Activated CD4-positive, alpha-beta memory T cell treated with anti-CD3 and anti-CD28 coated beads, Interleukin-2, amount 10 ng/mL, durations not matched to agents 7 days and 5 days (primary cell): ENCODE measurements at regions not wholly inside any gene's neighbourhood (a gene's known extent, or its start where the extent isn't known, plus 50 kb on each side); places are given as distances from the start of the nearest gene placed in this dataset.

Source experiments
- CTCF ChIA-PET: fragments of 350-600 bp; sonication (Branson Sonifier 250); formaldehyde crosslinking; loops from one replicate; lab custom pipeline; 2021; ENCODE audit warnings: antibody characterized with exemption, inconsistent platforms; lab: Charles Lee
- POLR2A ChIA-PET: fragments of 350-600 bp; sonication (Branson Sonifier 250); formaldehyde crosslinking; loops from one replicate; lab custom pipeline; 2021; ENCODE audit warnings: antibody characterized with exemption; lab: Charles Lee
- DNase-seq: peaks from one replicate; pipeline ENCODE4 v3.0.0-alpha.2; 2020
- H3K27ac Mint-ChIP-seq: one replicate; pipeline ENCODE4 v1.8.0; 2021; ENCODE audit warnings: mild to moderate bottlenecking, mixed read lengths
- H3K27me3 Mint-ChIP-seq: one replicate; pipeline ENCODE4 v1.8.0; 2021; ENCODE audit warnings: mixed read lengths
- H3K36me3 Mint-ChIP-seq: one replicate; pipeline ENCODE4 v1.8.0; 2021; ENCODE audit warnings: low read depth, mixed read lengths
- H3K4me1 Mint-ChIP-seq: one replicate; pipeline ENCODE4 v1.8.0; 2021; ENCODE audit warnings: mixed read lengths
- H3K4me3 Mint-ChIP-seq: one replicate; pipeline ENCODE4 v1.8.0; 2021; ENCODE audit warnings: mild to moderate bottlenecking, mixed read lengths
- H3K9me3 Mint-ChIP-seq: one replicate; pipeline ENCODE4 v1.8.0; 2021; ENCODE audit warnings: mixed read lengths

DNA sequence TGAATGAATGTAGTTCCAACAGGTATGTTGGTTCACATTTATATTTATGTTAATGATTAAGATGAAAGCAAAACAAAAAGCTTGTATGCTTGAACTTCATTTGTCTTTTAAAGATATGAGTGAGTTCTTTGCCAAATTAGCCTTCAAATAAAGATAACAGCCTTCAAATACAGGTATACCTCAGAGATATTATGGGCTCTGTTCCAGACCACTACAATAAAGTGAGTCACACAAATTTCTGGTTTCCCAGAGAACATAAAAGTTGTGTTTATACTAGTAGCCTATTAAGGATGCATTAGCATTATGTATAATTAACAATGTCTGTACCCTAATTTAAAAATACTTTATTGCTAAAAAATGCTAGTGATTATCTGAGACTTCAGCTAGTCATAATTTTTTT lies 245.3 kb upstream of the MAN1A1 start:
- no peak overlapping the region for H3K4me3 Mint-ChIP-seq
- H3K27ac Mint-ChIP-seq, result no peak overlapping the region
- DNase-seq, result no peak
- H3K4me1 Mint-ChIP-seq, result no peaks in the 10 kb centered on the region
- ChIA-PET POLR2A (no interaction called here), CTCF (no interaction called here)
- no peaks in the 10 kb centered on the region for H3K36me3 Mint-ChIP-seq
- no peaks in the 10 kb centered on the region for H3K9me3 Mint-ChIP-seq
- peaks cover 6% of the 10 kb centered on the region for H3K27me3 Mint-ChIP-seq

DNA sequence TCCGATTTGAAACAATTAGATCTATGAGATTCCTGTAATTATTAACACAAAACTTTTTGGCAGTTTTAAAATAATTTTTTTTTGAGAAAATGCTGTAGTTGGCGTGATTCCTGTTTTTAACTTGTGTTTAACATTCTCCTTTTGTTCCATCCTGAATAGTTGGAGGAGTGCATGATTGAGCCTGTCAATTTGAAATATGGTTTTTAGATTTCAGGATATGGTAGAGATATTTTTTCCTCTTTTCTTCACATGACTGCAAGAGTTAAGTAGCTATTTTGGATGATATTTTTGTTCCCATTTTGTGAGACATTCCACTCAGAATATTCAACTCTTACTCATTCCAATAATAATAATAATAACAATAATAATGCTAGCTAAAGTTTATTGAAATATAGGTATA lies 241.7 kb upstream of the MAN1A1 start:
- H3K27me3 Mint-ChIP-seq, result peaks cover 13% of the 10 kb centered on the region
- no peak overlapping the region for H3K27ac Mint-ChIP-seq
- H3K4me3 Mint-ChIP-seq, result no peak overlapping the region
- no peak for DNase-seq
- no peaks in the 10 kb centered on the region for H3K4me1 Mint-ChIP-seq
- H3K9me3 Mint-ChIP-seq, result no peaks in the 10 kb centered on the region
- CTCF ChIA-PET, result interaction anchor here (0.7 kb wide), 1 partner anchor 458 kb away, joined by 3 read pairs; no protein-coding TSS in a partner anchor
- no peaks in the 10 kb centered on the region for H3K36me3 Mint-ChIP-seq
- POLR2A ChIA-PET, result no interaction called here

DNA sequence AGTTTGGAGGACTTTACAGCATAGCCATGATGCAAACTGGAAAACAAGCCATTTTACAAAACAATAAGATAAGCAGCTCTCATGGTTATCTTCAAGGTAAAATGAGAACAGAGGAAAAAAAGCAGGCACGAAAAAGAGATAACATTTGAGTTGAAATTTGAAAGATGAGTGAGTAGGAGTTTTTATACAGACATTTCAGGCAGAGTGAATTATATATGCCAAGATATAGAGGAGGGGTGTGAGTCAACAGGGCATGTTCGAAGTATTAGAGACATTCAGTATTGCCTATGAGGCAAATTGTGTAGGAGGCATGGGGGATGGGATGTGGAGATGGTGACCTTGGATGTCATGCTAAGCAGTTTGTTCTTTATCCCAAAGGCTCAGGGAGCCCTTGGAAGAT lies 240.5 kb upstream of the MAN1A1 start:
- ChIA-PET CTCF (no interaction called here), POLR2A (no interaction called here)
- DNase-seq, result no peak
- peaks cover 10% of the 10 kb centered on the region for H3K27me3 Mint-ChIP-seq
- H3K27ac Mint-ChIP-seq, result no peak overlapping the region
- H3K36me3 Mint-ChIP-seq, result no peaks in the 10 kb centered on the region
- no peaks in the 10 kb centered on the region for H3K4me1 Mint-ChIP-seq
- no peaks in the 10 kb centered on the region for H3K9me3 Mint-ChIP-seq
- H3K4me3 Mint-ChIP-seq, result no peak overlapping the region

DNA sequence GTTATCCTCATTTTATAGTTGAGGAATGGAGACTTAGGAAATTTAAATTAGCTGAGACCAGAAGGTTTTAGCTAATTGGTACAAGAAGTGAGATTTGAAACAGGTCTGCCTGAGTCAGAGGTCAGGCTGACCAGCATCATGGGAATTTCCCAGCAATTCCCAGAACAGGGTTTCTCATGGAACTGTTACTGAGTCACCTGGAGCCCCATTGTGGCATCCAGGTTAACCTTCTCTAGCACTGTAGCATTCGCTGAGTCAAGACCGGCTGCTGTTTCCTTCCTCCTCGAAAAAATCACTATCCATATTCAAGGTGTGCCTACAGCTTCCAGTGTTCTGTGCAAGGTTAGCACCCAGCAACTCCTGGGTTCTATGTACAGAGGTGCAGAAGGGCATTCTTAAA lies 238.0 kb upstream of the MAN1A1 start:
- H3K27me3 Mint-ChIP-seq, result peaks cover 10% of the 10 kb centered on the region
- H3K4me1 Mint-ChIP-seq, result no peaks in the 10 kb centered on the region
- CTCF ChIA-PET, result no interaction called here
- no peak for DNase-seq
- H3K27ac Mint-ChIP-seq, result no peak overlapping the region
- POLR2A ChIA-PET, result no interaction called here
- no peaks in the 10 kb centered on the region for H3K9me3 Mint-ChIP-seq
- H3K4me3 Mint-ChIP-seq, result no peak overlapping the region
- H3K36me3 Mint-ChIP-seq, result no peaks in the 10 kb centered on the region

DNA sequence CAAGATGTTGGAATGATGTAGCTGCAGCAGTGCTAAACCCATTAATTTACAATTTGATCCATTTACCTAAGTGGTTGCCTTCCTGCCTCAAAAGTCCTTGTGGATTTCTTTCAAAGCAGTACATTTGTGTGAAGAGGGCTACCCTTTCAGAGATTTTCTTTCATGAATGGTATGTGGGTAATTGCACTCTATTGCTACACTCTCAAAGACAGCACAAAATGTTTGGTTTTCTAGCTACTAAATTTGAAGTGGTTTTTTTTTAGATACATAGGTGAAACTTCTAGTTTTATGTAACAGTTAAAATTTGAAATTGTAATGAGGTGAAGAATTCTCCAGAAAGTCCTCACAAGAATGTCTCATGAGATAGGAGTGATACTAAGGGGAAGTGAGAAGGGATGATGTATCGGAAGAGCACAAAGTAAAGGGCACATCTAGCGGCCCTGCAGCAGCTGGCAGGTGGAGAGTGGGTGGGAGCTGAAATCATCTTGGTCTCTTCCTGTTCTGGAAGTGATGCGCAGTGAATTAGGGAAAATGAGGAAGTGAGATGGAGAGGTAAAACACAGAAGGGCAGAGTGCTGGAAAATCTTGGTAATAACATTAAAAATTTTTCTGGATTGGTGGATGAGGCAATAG lies 236.8 kb upstream of the MAN1A1 start:
- no peak overlapping the region for H3K4me3 Mint-ChIP-seq
- no peaks in the 10 kb centered on the region for H3K9me3 Mint-ChIP-seq
- no peaks in the 10 kb centered on the region for H3K36me3 Mint-ChIP-seq
- ChIA-PET POLR2A (no interaction called here), CTCF (no interaction called here)
- H3K27ac Mint-ChIP-seq, result no peak overlapping the region
- H3K27me3 Mint-ChIP-seq, result peaks cover 10% of the 10 kb centered on the region
- DNase-seq, result no peak
- no peaks in the 10 kb centered on the region for H3K4me1 Mint-ChIP-seq

DNA sequence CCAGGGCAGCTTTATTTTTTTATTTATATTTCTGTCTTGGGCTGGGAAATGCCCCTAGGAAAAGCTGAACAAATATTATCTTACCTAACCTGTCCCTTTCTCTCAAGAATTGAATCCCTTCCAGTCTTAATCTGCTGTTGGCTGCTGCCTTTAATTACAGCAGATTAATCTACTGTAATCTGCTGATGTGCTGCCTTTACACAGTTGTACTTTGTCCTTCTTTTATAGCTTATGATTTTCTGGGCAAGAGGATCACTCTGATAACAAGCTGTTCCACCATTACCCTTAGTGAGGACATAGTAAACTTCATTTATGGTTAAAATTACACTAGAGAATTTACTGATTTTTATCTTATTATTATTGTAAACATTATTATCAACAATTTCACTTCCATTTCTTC lies 234.5 kb upstream of the MAN1A1 start:
- H3K27me3 Mint-ChIP-seq, result peaks cover 6% of the 10 kb centered on the region
- no peak for DNase-seq
- H3K36me3 Mint-ChIP-seq, result no peaks in the 10 kb centered on the region
- no peaks in the 10 kb centered on the region for H3K9me3 Mint-ChIP-seq
- CTCF ChIA-PET, result interaction anchor here (0.7 kb wide), 1 partner anchor 9 kb away, joined by 3 read pairs; no protein-coding TSS in a partner anchor
- POLR2A ChIA-PET, result no interaction called here
- no peak overlapping the region for H3K4me3 Mint-ChIP-seq
- H3K27ac Mint-ChIP-seq, result no peak overlapping the region
- H3K4me1 Mint-ChIP-seq, result no peaks in the 10 kb centered on the region

DNA sequence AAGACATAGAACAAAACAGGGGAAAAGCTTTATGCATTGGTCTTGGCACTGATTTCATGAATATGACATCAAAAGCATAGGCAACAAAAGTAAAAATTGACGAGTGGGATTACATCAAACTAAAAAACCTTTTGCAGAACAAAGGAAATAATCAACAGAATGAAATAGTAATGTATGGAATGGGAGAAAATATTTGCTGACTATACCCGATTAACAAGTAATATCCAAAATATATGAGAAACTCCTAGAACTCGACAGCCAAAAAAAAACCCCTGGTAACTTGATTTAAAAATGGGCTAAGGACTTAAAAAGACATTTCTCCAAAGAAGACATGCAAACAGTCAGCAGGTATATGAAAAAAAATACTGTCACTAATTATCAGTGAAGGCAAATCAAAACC lies 231.7 kb upstream of the MAN1A1 start:
- Mint-ChIP-seq H3K27me3 (peaks cover 13% of the 10 kb centered on the region), H3K4me3 (no peak overlapping the region), H3K27ac (no peak overlapping the region), H3K36me3 (no peaks in the 10 kb centered on the region), H3K4me1 (no peaks in the 10 kb centered on the region), H3K9me3 (peaks cover 4% of the 10 kb centered on the region)
- ChIA-PET POLR2A (no interaction called here), CTCF (no interaction called here)
- no peak for DNase-seq

DNA sequence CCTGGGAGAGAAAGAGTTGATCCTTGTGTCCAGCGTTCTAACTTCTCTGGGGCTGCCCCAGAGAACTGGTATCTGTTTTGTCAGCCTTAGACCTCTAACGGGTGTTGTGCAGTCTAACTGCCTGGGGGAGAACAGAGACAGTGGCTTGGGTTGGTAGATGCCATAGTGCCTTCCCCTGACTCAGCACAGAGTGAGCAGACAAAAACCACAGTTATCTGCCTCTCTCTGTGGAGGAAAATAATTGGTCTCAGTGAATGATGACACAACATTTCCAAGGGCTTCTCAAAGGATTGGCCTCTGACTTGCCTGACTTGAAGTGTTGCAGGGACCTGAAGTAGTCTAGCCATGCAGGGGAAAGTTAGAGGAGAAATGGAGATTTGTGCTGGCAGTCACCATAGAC lies 226.2 kb upstream of the MAN1A1 start:
- no peak for DNase-seq
- peaks cover 17% of the 10 kb centered on the region for H3K27me3 Mint-ChIP-seq
- no peaks in the 10 kb centered on the region for H3K4me1 Mint-ChIP-seq
- no peak overlapping the region for H3K27ac Mint-ChIP-seq
- H3K36me3 Mint-ChIP-seq, result no peaks in the 10 kb centered on the region
- ChIA-PET CTCF (interaction anchor here (0.6 kb wide), 1 partner anchor 413 kb away, joined by 3 read pairs; no protein-coding TSS in a partner anchor), POLR2A (no interaction called here)
- no peak overlapping the region for H3K4me3 Mint-ChIP-seq
- H3K9me3 Mint-ChIP-seq, result peaks cover 4% of the 10 kb centered on the region

DNA sequence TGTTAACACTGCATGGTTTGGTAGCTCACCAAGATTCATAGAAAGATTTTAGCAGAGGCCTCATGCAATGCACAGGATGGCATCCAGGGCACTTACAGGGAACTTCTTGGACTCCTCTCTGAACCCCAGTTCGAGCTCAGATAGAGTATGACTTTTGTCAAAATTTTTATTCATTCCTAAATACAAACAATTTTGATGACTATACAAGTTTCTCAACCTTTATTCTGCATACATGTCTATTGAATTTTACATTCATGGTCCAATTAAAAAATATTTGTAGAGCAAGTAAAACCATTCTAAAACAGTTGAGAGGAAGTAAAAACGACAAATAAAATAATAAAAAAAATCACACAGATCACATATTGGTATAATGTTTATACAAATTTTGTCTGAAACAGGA lies 219.0 kb upstream of the MAN1A1 start:
- ChIA-PET CTCF (no interaction called here), POLR2A (no interaction called here)
- no peak overlapping the region for H3K4me3 Mint-ChIP-seq
- no peaks in the 10 kb centered on the region for H3K36me3 Mint-ChIP-seq
- no peak for DNase-seq
- H3K27ac Mint-ChIP-seq, result no peak overlapping the region
- H3K4me1 Mint-ChIP-seq, result no peaks in the 10 kb centered on the region
- H3K9me3 Mint-ChIP-seq, result no peaks in the 10 kb centered on the region
- H3K27me3 Mint-ChIP-seq, result no peaks in the 10 kb centered on the region

DNA sequence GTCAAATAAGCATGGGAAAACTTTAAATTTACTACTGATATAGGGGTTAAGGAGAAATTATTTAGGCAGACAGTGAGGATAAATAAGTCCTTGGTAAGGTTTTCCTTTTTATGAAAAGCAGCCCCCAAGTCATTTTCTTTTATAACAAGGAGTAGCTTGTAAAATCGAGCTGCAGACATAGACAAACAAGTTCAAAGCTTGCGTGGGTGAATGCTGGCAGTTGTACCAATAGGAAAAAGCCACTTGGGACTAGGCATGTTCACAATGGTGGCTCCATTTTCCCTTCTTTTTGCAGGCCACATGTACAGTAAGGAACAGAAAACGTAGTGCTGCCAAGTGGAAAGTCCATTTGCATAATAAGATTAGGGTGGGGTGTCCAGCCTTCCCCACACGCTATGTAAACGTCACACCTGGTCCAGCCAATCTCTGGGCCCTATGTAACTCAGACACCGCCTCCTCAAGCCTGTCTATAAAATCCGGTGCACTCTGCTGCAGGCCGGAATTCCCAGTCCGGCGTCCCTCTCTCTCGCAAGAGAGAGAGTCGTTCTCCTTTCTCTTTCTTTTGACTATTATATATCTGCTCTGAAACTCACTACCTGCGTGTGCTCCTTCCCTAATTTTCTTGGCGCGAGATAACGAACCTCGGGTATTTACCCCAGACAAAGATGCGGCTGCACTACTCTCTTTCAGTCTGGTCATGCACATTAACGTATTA lies 217.1 kb upstream of the MAN1A1 start:
- Mint-ChIP-seq H3K9me3 (no peaks in the 10 kb centered on the region), H3K27me3 (no peaks in the 10 kb centered on the region), H3K4me1 (no peaks in the 10 kb centered on the region), H3K4me3 (no peak overlapping the region), H3K27ac (no peak overlapping the region), H3K36me3 (no peaks in the 10 kb centered on the region)
- ChIA-PET POLR2A (no interaction called here), CTCF (no interaction called here)
- DNase-seq, result no peak

DNA sequence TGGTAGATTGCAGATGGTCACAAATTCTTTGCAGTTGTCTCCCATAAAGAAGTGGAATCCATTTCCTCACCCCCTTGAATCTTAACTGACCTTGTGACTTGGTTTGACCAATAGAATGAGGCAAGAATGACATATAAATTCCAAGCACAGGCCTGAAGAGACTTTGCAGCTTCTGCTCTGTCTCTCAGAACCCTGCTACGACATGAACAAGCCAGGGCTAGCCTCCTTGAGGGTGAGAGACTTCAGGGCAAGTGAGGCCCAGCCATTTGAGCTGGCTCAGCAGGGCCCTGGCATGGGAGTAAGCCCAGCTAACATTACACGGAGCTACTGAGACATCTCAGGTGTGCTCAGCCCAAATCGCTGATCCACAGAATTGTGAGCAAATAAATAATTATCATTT lies 216.3 kb upstream of the MAN1A1 start:
- H3K4me1 Mint-ChIP-seq, result no peaks in the 10 kb centered on the region
- ChIA-PET CTCF (no interaction called here), POLR2A (no interaction called here)
- no peaks in the 10 kb centered on the region for H3K36me3 Mint-ChIP-seq
- H3K27me3 Mint-ChIP-seq, result no peaks in the 10 kb centered on the region
- DNase-seq, result no peak
- H3K9me3 Mint-ChIP-seq, result no peaks in the 10 kb centered on the region
- no peak overlapping the region for H3K4me3 Mint-ChIP-seq
- H3K27ac Mint-ChIP-seq, result no peak overlapping the region

DNA sequence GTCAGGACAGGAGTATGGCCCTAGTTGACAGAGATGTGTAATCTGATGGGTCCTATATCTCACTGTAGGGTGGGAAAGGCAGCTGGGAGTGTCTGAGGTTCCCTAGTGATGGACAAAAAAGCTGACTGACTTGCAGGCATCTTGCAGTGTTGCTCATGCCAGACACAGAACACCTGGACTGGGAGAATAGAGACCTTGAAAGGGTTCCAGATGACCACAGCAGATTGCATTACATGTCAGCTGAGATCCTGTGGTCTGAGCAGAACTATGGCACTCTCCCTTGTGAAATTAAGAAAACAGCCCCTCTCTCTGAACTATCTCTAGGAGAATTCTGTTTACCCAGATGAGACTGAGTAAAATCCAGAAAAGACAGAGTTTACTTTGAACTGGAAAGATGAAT lies 212.6 kb upstream of the MAN1A1 start:
- DNase-seq, result no peak
- Mint-ChIP-seq H3K9me3 (no peaks in the 10 kb centered on the region), H3K36me3 (no peaks in the 10 kb centered on the region), H3K27ac (no peak overlapping the region), H3K27me3 (no peaks in the 10 kb centered on the region), H3K4me1 (no peaks in the 10 kb centered on the region), H3K4me3 (no peak overlapping the region)
- ChIA-PET CTCF (no interaction called here), POLR2A (no interaction called here)

DNA sequence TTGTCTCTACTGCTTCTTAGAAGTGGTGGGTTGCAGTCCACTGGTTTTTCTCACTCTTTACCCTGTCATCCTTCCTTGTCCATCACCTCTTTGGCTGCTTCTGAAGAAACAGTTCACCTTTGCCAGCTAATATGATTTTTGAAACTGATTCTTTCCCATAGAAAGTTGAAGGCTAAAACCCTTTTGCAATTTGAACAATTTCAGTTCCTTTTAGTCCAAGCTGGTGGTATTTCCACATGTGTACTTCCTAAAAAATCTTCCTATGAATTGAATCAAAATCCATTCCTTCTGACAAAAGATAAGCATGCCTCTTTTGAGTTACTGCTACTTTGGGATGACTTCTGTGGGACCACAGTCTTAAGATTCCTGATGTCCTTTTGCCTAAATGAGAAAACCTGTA lies 210.0 kb upstream of the MAN1A1 start:
- Mint-ChIP-seq H3K9me3 (no peaks in the 10 kb centered on the region), H3K27ac (no peak overlapping the region), H3K36me3 (no peaks in the 10 kb centered on the region), H3K4me1 (no peaks in the 10 kb centered on the region), H3K27me3 (peaks cover 3% of the 10 kb centered on the region), H3K4me3 (no peak overlapping the region)
- no peak for DNase-seq
- ChIA-PET POLR2A (no interaction called here), CTCF (no interaction called here)

DNA sequence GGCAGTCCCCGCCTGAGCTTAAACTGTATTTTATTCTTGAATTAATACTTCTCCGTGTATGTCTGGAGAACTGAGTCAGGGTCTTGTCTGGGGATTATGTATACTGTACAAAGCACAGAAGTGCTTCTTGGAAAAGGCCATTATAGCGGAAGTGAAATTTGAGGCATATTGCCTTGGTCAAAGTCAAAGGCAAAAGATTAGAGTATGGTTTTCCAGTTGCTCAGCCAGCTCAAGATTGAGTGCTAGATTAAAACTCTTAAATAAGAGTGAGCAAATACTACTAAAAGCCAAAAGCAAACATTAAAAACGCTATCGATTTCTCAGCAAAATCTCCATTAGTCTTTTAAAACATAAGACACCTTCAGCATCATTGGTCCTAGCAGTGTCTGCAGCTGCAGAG lies 207.7 kb upstream of the MAN1A1 start:
- Mint-ChIP-seq H3K27me3 (peaks cover 3% of the 10 kb centered on the region), H3K9me3 (no peaks in the 10 kb centered on the region), H3K27ac (no peak overlapping the region), H3K4me3 (no peak overlapping the region), H3K36me3 (no peaks in the 10 kb centered on the region), H3K4me1 (no peaks in the 10 kb centered on the region)
- ChIA-PET CTCF (no interaction called here), POLR2A (no interaction called here)
- DNase-seq, result no peak
